ENCODE measurements at regions not wholly inside any gene's neighbourhood (a gene's known extent, or its start where the extent isn't known, plus 50 kb on each side); places are given as distances from the start of the nearest gene placed in this dataset.

- TF ChIP-seq EZH2 (IDR thresholded peaks at IDR 0.05; ENCODE audit: low read depth) (no peak), CTCF (conservative IDR thresholded peaks at IDR 0.05) (no peak)
Observed at GRCh38 chr12:30827101-30828066, 72.6 kb upstream of the CAPRIN2 start.

Measured in PC-9 (cell line).